ENCODE measurements at regions not wholly inside any gene's neighbourhood (a gene's known extent, or its start where the extent isn't known, plus 50 kb on each side); places are given as distances from the start of the nearest gene placed in this dataset.

DNA sequence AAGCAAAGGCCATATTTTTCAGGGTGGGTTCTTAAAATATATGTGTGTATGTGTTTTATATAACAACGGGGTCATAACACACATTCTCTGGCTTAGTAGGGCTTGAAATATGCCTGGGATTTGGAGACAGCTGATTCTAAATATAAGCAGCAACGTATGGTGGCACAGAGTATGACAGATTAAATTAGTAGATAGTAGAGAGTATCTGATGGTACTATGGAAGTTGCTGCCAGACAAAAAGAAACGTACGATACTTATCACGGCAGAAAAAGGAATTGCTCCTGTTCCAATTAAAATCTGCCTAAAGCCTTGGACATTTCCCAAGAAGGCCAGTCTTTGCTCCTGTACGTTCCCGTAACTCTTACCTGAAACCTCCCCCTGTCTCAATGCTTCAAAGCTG, 607.9 kb upstream of the ID2 start:
- no peak for TF ChIP-seq RAD21 (IDR thresholded peaks at IDR 0.05; ENCODE audit: low read depth)
- TF ChIP-seq, protein P1, sequence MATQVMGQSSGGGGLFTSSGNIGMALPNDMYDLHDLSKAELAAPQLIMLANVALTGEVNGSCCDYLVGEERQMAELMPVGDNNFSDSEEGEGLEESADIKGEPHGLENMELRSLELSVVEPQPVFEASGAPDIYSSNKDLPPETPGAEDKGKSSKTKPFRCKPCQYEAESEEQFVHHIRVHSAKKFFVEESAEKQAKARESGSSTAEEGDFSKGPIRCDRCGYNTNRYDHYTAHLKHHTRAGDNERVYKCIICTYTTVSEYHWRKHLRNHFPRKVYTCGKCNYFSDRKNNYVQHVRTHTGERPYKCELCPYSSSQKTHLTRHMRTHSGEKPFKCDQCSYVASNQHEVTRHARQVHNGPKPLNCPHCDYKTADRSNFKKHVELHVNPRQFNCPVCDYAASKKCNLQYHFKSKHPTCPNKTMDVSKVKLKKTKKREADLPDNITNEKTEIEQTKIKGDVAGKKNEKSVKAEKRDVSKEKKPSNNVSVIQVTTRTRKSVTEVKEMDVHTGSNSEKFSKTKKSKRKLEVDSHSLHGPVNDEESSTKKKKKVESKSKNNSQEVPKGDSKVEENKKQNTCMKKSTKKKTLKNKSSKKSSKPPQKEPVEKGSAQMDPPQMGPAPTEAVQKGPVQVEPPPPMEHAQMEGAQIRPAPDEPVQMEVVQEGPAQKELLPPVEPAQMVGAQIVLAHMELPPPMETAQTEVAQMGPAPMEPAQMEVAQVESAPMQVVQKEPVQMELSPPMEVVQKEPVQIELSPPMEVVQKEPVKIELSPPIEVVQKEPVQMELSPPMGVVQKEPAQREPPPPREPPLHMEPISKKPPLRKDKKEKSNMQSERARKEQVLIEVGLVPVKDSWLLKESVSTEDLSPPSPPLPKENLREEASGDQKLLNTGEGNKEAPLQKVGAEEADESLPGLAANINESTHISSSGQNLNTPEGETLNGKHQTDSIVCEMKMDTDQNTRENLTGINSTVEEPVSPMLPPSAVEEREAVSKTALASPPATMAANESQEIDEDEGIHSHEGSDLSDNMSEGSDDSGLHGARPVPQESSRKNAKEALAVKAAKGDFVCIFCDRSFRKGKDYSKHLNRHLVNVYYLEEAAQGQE (IDR thresholded peaks at IDR 0.05; ENCODE audit: low read depth), result no peak
- TF ChIP-seq POLR2A (IDR thresholded peaks at IDR 0.05; ENCODE audit: borderline replicate concordance, extremely low read depth, insufficient read depth, insufficient read length), result no peak
- no peak for TF ChIP-seq ELF1 (IDR thresholded peaks at IDR 0.05; ENCODE audit: borderline replicate concordance, low read depth)
- TF ChIP-seq YY1 (IDR thresholded peaks at IDR 0.05; ENCODE audit: extremely low read depth, insufficient replicate concordance, low read depth, low read length), result no peak
- TF ChIP-seq ZFX (IDR thresholded peaks at IDR 0.05), result no peak
- TF ChIP-seq CBX3 (IDR thresholded peaks at IDR 0.05; ENCODE audit: low read depth), result no peak
- TF ChIP-seq POLR2AphosphoS5 (IDR thresholded peaks at IDR 0.05; ENCODE audit: low read depth, low read length), result no peak
- no peak for TF ChIP-seq ZNF274 (IDR thresholded peaks at IDR 0.05; ENCODE audit: low read depth, low read length)
- TF ChIP-seq, protein P2, sequence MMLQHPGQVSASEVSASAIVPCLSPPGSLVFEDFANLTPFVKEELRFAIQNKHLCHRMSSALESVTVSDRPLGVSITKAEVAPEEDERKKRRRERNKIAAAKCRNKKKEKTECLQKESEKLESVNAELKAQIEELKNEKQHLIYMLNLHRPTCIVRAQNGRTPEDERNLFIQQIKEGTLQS (IDR thresholded peaks at IDR 0.05), result no peak
- TF ChIP-seq, protein P3, sequence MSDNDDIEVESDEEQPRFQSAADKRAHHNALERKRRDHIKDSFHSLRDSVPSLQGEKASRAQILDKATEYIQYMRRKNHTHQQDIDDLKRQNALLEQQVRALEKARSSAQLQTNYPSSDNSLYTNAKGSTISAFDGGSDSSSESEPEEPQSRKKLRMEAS (IDR thresholded peaks at IDR 0.05), result no peak
- no peak for TF ChIP-seq FOSL1 (IDR thresholded peaks at IDR 0.05; ENCODE audit: low read depth)
- TF ChIP-seq EGR1 (IDR thresholded peaks at IDR 0.05; ENCODE audit: low read depth), result no peak
- H3K9me3 ChIP-seq (ENCODE audit: control insufficient read depth in 1 of 2, insufficient read depth in 1 of 2, low read depth in 1 of 2, low read length in 2 of 2), result no peaks in the 10 kb centered on the region
- no peaks in the 10 kb centered on the region for H3K36me3 ChIP-seq (ENCODE audit: control insufficient read depth in 1 of 2, insufficient read depth in 2 of 2, low read length in 2 of 2)
- H3K4me2 ChIP-seq (ENCODE audit: low read length), result no peak overlapping the region
- H3K79me2 ChIP-seq (ENCODE audit: insufficient read depth, low read length), result no peaks in the 10 kb centered on the region
- no peak overlapping the region for H3K27ac ChIP-seq (ENCODE audit: low read depth, low read length)
- ChIA-PET CTCF (no interaction called here), POLR2A (no interaction called here), RAD21 (ENCODE audit: low non-redundant PET in 1 of 2, low total read pairs in 2 of 2, uncharacterized antibody in 2 of 2, unreplicated experiment in 2 of 2) (no interaction called here)
- H2AFZ ChIP-seq (ENCODE audit: low read depth, low read length, poor library complexity, severe bottlenecking), result no peak overlapping the region
- intact Hi-C loops (cut with micrococcal nuclease), result no loop called here
- H3K9me2 ChIP-seq (ENCODE audit: insufficient read depth), result no peaks in the 10 kb centered on the region
- no peak for ATAC-seq
- H3K9ac ChIP-seq (ENCODE audit: low read length), result no peak overlapping the region
- H4K20me1 ChIP-seq (ENCODE audit: insufficient read depth), result no peaks in the 10 kb centered on the region
- no TSS peak for BruUV-seq (replicated peaks)
- no peak for DNase-seq (ENCODE audit: low read depth, low spot score)
- no peaks in the 10 kb centered on the region for H3K4me1 ChIP-seq (ENCODE audit: control insufficient read depth in 1 of 2, insufficient read depth in 2 of 2, low read length in 2 of 2)
- H3K27me3 ChIP-seq (ENCODE audit: insufficient read depth, low read length), result no peaks in the 10 kb centered on the region
- H3K4me3 ChIP-seq (replicated peaks in 1 of 2; ENCODE audit: low read depth in 1 of 2, low read length in 2 of 2), result no peak overlapping the region
